H1 (cell line): ENCODE measurements at regions not wholly inside any gene's neighbourhood (a gene's known extent, or its start where the extent isn't known, plus 50 kb on each side); places are given as distances from the start of the nearest gene placed in this dataset.

Experiments
- CTCF ChIA-PET: fragments of 300-600 bp; sonication (Branson Sonifier 250); formaldehyde crosslinking; loops from one replicate; lab custom pipeline; 2021; ENCODE audit not compliant: partially characterized antibody; lab: Charles Lee
- POLR2A ChIA-PET: fragments of 300-600 bp; sonication (Branson Sonifier 250); formaldehyde crosslinking; loops from one replicate; lab custom pipeline; 2021; ENCODE audit warnings: inconsistent platforms; ENCODE audit not compliant: partially characterized antibody; lab: Charles Lee
- DNase-seq, 2 experiments: peaks; one replicate each; pipeline versions ENCODE4 v3.0.0 to v3.0.0-alpha.2; 2010 to 2022; ENCODE audit warnings: low spot score in 2 of 2, low read depth in 1 of 2, mixed read lengths in 1 of 2
- FAIRE-seq: peaks from 2 replicates; lab custom pipeline; 2011; peaks lifted over from hg19 to GRCh38; lab: Jason Lieb, UNC
- H2AFZ ChIP-seq: 2 replicates; pipeline ENCODE4 v1.8.1; 2012; ENCODE audit warnings: low read length, inconsistent platforms
- H2AK5ac ChIP-seq: 2 replicates; pipeline ENCODE4 v1.6.1; 2013; ENCODE audit warnings: low read depth, low read length
- H2BK120ac ChIP-seq: replicated peaks from 2 replicates; pipeline ENCODE3; 2013; ENCODE audit warnings: low read depth, low read length, inconsistent platforms
- H2BK12ac ChIP-seq: 2 replicates; pipeline ENCODE4 v1.6.1; 2013; ENCODE audit warnings: low read depth, low read length
- H2BK15ac ChIP-seq: 2 replicates; pipeline ENCODE4 v1.6.1; 2013; ENCODE audit warnings: low read length
- H2BK20ac ChIP-seq: 2 replicates; pipeline ENCODE4 v1.6.1; 2013; ENCODE audit warnings: low read length
- H2BK5ac ChIP-seq: 2 replicates; pipeline ENCODE4 v1.6.1; 2013; ENCODE audit warnings: low read depth, low read length
- H3K14ac ChIP-seq: 2 replicates; pipeline ENCODE4 v1.6.1; 2013; ENCODE audit warnings: inconsistent platforms; ENCODE audit not compliant: insufficient read length
- H3K18ac ChIP-seq: 2 replicates; pipeline ENCODE4 v1.6.1; 2013; ENCODE audit warnings: low read length; ENCODE audit errors: extremely low read depth
- H3K23ac ChIP-seq: 2 replicates; pipeline ENCODE4 v1.6.1; 2013; ENCODE audit warnings: inconsistent platforms; ENCODE audit not compliant: insufficient read length
- H3K23me2 ChIP-seq: 2 replicates; pipeline ENCODE4 v1.6.1; 2013; ENCODE audit warnings: low read depth, low read length
- H3K27ac ChIP-seq: 2 replicates; pipeline ENCODE4 v1.6.1; 2011; ENCODE audit warnings: low read depth, low read length, inconsistent platforms
- H3K27me3 ChIP-seq, 4 experiments: replicated peaks in 1 of 4; 1 replicate in 1 of 4; 2 replicates in 3 of 4; pipeline versions ENCODE4 v1.6.1 to v1.8.1; 2011 to 2013; ENCODE audit warnings: low read length in 3 of 4, mild to moderate bottlenecking in 3 of 4, inconsistent platforms in 2 of 4, mixed read lengths in 2 of 4, moderate library complexity in 1 of 4; ENCODE audit not compliant: control insufficient read depth in 3 of 4, insufficient read depth in 3 of 4; ENCODE audit errors: extremely low read depth in 1 of 4
- H3K36me3 ChIP-seq, 4 experiments: 2 replicates each; pipeline versions ENCODE4 v1.6.1 to v1.8.1; 2011 to 2013; ENCODE audit warnings: mild to moderate bottlenecking in 4 of 4, low read length in 3 of 4, moderate library complexity in 2 of 4, control low read depth in 1 of 4, inconsistent platforms in 1 of 4; ENCODE audit not compliant: insufficient read depth in 4 of 4, control insufficient read depth in 2 of 4
- H3K4ac ChIP-seq: replicated peaks from 2 replicates; pipeline ENCODE3; 2013; ENCODE audit warnings: low read length, low read depth, mixed read lengths, inconsistent platforms; ENCODE audit not compliant: insufficient read length
- H3K4me1 ChIP-seq, 4 experiments: replicated peaks in 1 of 4; 1 replicate in 1 of 4; 2 replicates in 3 of 4; pipeline versions ENCODE4 v1.6.1 to v1.8.1; 2011 to 2013; ENCODE audit warnings: low read length in 3 of 4, inconsistent platforms in 2 of 4, mixed read lengths in 1 of 4; ENCODE audit not compliant: insufficient read depth in 4 of 4, control insufficient read depth in 3 of 4
- H3K4me2 ChIP-seq, 2 experiments: 2 replicates each; pipeline versions ENCODE4 v1.6.1 to v1.8.1; 2011 to 2013; ENCODE audit warnings: low read depth in 2 of 2, low read length in 2 of 2, control low read depth in 1 of 2, inconsistent platforms in 1 of 2, mild to moderate bottlenecking in 1 of 2; ENCODE audit not compliant: insufficient read depth in 1 of 2
- H3K4me3 ChIP-seq, 4 experiments: fragments of 200-600, 300-600 bp in 1 of 4; sonication (generic), shearing (Covaris generic), sonication (Bioruptor Twin) in 1 of 4; 2 replicates each; pipeline versions ENCODE4 v1.5.1 to v1.8.1; 2011 to 2016; ENCODE audit warnings: low read length in 4 of 4, low read depth in 3 of 4, control low read depth in 2 of 4, inconsistent platforms in 2 of 4, mild to moderate bottlenecking in 2 of 4, mixed read lengths in 1 of 4, moderate library complexity in 1 of 4; ENCODE audit not compliant: insufficient read depth in 2 of 4; ENCODE audit errors: extremely low read depth in 1 of 4
- H3K56ac ChIP-seq: replicated peaks from 2 replicates; pipeline ENCODE3; 2013; ENCODE audit warnings: low read depth, mild to moderate bottlenecking, mixed read lengths, low read length, inconsistent platforms; ENCODE audit not compliant: insufficient read length
- H3K79me1 ChIP-seq: 2 replicates; pipeline ENCODE4 v1.6.1; 2013; ENCODE audit warnings: low read depth, low read length, control low read depth
- H3K79me2 ChIP-seq, 2 experiments: 2 replicates each; pipeline versions ENCODE4 v1.6.1 to v1.8.1; 2012 to 2013; ENCODE audit warnings: low read length in 2 of 2, mild to moderate bottlenecking in 2 of 2, inconsistent platforms in 1 of 2; ENCODE audit not compliant: insufficient read depth in 2 of 2, control insufficient read depth in 1 of 2
- H3K9ac ChIP-seq, 4 experiments: replicated peaks in 1 of 4; 1 replicate in 1 of 4; 2 replicates in 3 of 4; pipeline versions ENCODE4 v1.6.1 to v1.8.1; 2011 to 2013; ENCODE audit warnings: low read depth in 3 of 4, low read length in 3 of 4, control low read depth in 2 of 4, mild to moderate bottlenecking in 2 of 4, moderate library complexity in 2 of 4, inconsistent platforms in 1 of 4; ENCODE audit errors: extremely low read depth in 1 of 4
- H3K9me3 ChIP-seq, 2 experiments: 2 replicates each; pipeline versions ENCODE4 v1.6.1 to v1.8.1; 2012 to 2013; ENCODE audit warnings: mild to moderate bottlenecking in 2 of 2, moderate library complexity in 2 of 2, control low read depth in 1 of 2, inconsistent platforms in 1 of 2, low read depth in 1 of 2, low read length in 1 of 2, mixed read lengths in 1 of 2; ENCODE audit not compliant: insufficient read depth in 2 of 2
- H4K20me1 ChIP-seq, 2 experiments: replicated peaks in 1 of 2; 2 replicates each; pipeline versions ENCODE3 to v1.8.1; 2011 to 2013; ENCODE audit warnings: inconsistent platforms in 2 of 2, low read length in 2 of 2, mild to moderate bottlenecking in 1 of 2; ENCODE audit not compliant: insufficient read depth in 2 of 2, control insufficient read depth in 1 of 2
- H4K5ac ChIP-seq: 2 replicates; pipeline ENCODE4 v1.6.1; 2013; ENCODE audit warnings: low read length, low read depth, mixed read lengths, inconsistent platforms; ENCODE audit not compliant: insufficient read length
- H4K8ac ChIP-seq: 2 replicates; pipeline ENCODE4 v1.8.0; 2013; ENCODE audit warnings: mild to moderate bottlenecking, moderate library complexity, low read length, inconsistent platforms; ENCODE audit not compliant: insufficient read depth; ENCODE audit errors: extremely low read depth
- H4K91ac ChIP-seq: replicated peaks from 2 replicates; pipeline ENCODE3; 2013; ENCODE audit warnings: low read length, mixed read lengths, inconsistent platforms; ENCODE audit not compliant: insufficient read length
- CEBPB ChIP-seq: IDR thresholded peaks from 2 replicates; pipeline ENCODE4 v1.6.1; 2012; ENCODE audit warnings: low read depth, low read length
- CTBP2 ChIP-seq: IDR thresholded peaks from 2 replicates; pipeline ENCODE4 v1.7.0; 2011; ENCODE audit warnings: borderline replicate concordance, mild to moderate bottlenecking, moderate library complexity, mixed read lengths, low read length; ENCODE audit not compliant: insufficient read depth, insufficient read length
- KDM5A ChIP-seq: fragments of 200-600 bp; IDR thresholded peaks from 2 replicates; pipeline ENCODE4 v1.7.1; 2012; ENCODE audit warnings: mild to moderate bottlenecking, low read length, inconsistent platforms, mixed read lengths
- MAFK ChIP-seq: IDR thresholded peaks from 2 replicates; pipeline ENCODE4 v1.6.1; 2012; ENCODE audit warnings: low read depth, mild to moderate bottlenecking, improper control_type of control experiment, low read length
- POU5F1 ChIP-seq: IDR thresholded peaks from 2 replicates; pipeline ENCODE4 v1.6.1; 2011; ENCODE audit warnings: low read depth, mild to moderate bottlenecking, low read length, moderate library complexity
- RXRA ChIP-seq: IDR thresholded peaks from 2 replicates; pipeline ENCODE4 v1.6.1; 2011; ENCODE audit warnings: low read depth, mild to moderate bottlenecking, low read length, moderate library complexity; ENCODE audit not compliant: insufficient read depth
- SIN3A ChIP-seq, 2 experiments: IDR thresholded peaks in 1 of 2; conservative IDR thresholded peaks in 1 of 2; 2 replicates each; pipeline ENCODE4 v1.6.1; 2011 to 2012; ENCODE audit warnings: low read length in 2 of 2, improper control_type of control experiment in 1 of 2, low read depth in 1 of 2, mild to moderate bottlenecking in 1 of 2
- SP4 ChIP-seq: IDR thresholded peaks from 2 replicates; pipeline ENCODE4 v1.6.1; 2012; ENCODE audit warnings: low read length, inconsistent platforms
- SUZ12 ChIP-seq: fragments of 200-600 bp; sonication (generic); IDR thresholded peaks from 2 replicates; pipeline ENCODE4 v1.6.1; 2012; ENCODE audit warnings: mild to moderate bottlenecking, inconsistent platforms, low read length, moderate library complexity, mixed read lengths
- TBP ChIP-seq: IDR thresholded peaks from 2 replicates; pipeline ENCODE4 v1.6.1; 2011; ENCODE audit warnings: low read depth, low read length, improper control_type of control experiment
- ZNF274 ChIP-seq: IDR thresholded peaks from 2 replicates; pipeline ENCODE4 v1.7.0; 2012; ENCODE audit warnings: low read length, borderline replicate concordance; ENCODE audit errors: extremely low read depth
- WGBS, 2 experiments: shearing (Covaris generic) in 1 of 2; methylation state at CpG; one replicate each; pipeline versions ENCODE4 v1.1.6 to v1.1.7; 2013 to 2015; ENCODE audit warnings: low lambda C conversion rate in 2 of 2, mixed read lengths in 2 of 2, inconsistent platforms in 1 of 2, low coverage in 1 of 2, missing lambda C conversion rate in 1 of 2; ENCODE audit not compliant: insufficient replicate concordance in 2 of 2, insufficient coverage in 1 of 2, insufficient read length in 1 of 2; ENCODE audit errors: extremely low coverage in 1 of 2, missing lambda C conversion rate in 1 of 2; 5-methylcytosine and 5-hydroxymethylcytosine counted together

DNA sequence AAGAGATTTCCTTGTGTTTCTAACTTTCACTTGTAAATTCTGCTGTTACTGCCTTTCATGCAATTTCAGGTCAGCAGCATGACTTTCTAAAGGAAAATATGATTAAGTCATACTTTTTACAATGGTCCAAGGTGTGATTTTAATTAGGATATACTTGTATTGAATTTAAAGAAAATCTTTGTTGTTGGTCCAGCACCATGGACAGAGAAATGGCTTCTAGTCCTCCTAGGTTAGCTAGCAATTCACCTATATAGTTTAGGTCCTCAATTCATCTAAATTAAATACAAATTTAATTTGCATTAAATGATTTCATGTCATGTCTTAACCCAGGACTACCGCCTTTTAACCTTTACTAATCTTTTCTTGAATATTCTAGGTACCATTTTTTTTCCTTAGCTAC is 304.9 kb upstream of the RPS6KA3 start:
- no peak overlapping the region for H2BK5ac ChIP-seq
- POLR2A ChIA-PET: no interaction called here
- no peaks in the 10 kb centered on the region for H3K4me1 ChIP-seq
- no peak overlapping the region for H3K4me2 ChIP-seq
- H2AK5ac ChIP-seq: no peak overlapping the region
- no peaks in the 10 kb centered on the region for H4K20me1 ChIP-seq
- H3K4ac ChIP-seq: no peak overlapping the region
- H3K4me3 ChIP-seq: no peak overlapping the region
- no peak overlapping the region for H2BK12ac ChIP-seq
- DNase-seq: no peak
- no peaks in the 10 kb centered on the region for H3K27me3 ChIP-seq
- H2BK120ac ChIP-seq: no peak overlapping the region
- H4K91ac ChIP-seq: no peak overlapping the region
- no peak overlapping the region for H4K8ac ChIP-seq
- H2AFZ ChIP-seq: no peak overlapping the region
- H3K9ac ChIP-seq: no peak overlapping the region
- no peak overlapping the region for H3K18ac ChIP-seq
- H3K79me2 ChIP-seq: no peaks in the 10 kb centered on the region
- no peaks in the 10 kb centered on the region for H3K9me3 ChIP-seq
- no peak overlapping the region for H2BK20ac ChIP-seq
- no peaks in the 10 kb centered on the region; the same call in 1 of the 2 replicates for H3K23me2 ChIP-seq
- no peak overlapping the region for H3K23ac ChIP-seq
- no peak overlapping the region for H2BK15ac ChIP-seq
- TF ChIP-seq CTBP2 (no peak), MAFK (no peak), SIN3A (conservative IDR thresholded peaks at IDR 0.05 in 1 of 2, IDR thresholded peaks at IDR 0.05 in 1 of 2; ENCODE audit: low read depth in 1 of 2, low read length in 2 of 2) (no peak), SUZ12 (no peak), TBP (no peak), SP4 (no peak), CEBPB (no peak), RXRA (no peak), ZNF274 (no peak), POU5F1 (no peak), KDM5A (no peak)
- TF ChIP-seq, all 59 proteins: peak for 0
- no peak overlapping the region for H3K14ac ChIP-seq
- H3K79me1 ChIP-seq: no peaks in the 10 kb centered on the region
- H3K36me3 ChIP-seq: no peaks in the 10 kb centered on the region
- WGBS, 2 experiments: 87% methylated on average over 1 of the region's 1 CpG; no CpG with 5 or more reads in 1 of the 2 experiments
- H3K27ac ChIP-seq: no peak overlapping the region
- FAIRE-seq: no peak
- no peak overlapping the region for H3K56ac ChIP-seq
- CTCF ChIA-PET: no interaction called here
- no peak overlapping the region for H4K5ac ChIP-seq
